Panc1 (cell line): ENCODE measurements at regions not wholly inside any gene's neighbourhood (a gene's known extent, or its start where the extent isn't known, plus 50 kb on each side); places are given as distances from the start of the nearest gene placed in this dataset.

Experiments used
- ATAC-seq: fragments of 200-7000 bp; cut with Tn5 transposase; 2 replicates; pipeline ENCODE4 v1.9.1; 2020; ENCODE audit warnings: mild to moderate bottlenecking, moderate library complexity
- BruUV-seq: library from RNA; stranded (reverse); fragments of 400-500 nt; replicated peaks from 2 replicates; lab custom pipeline; 2021; lab: Mats Ljungman, UMichigan
- CTCF ChIA-PET: fragments of 300-600 bp; sonication (Branson Sonifier 250); formaldehyde crosslinking; loops from one replicate; lab custom pipeline; 2022; ENCODE audit warnings: antibody characterized with exemption; lab: Charles Lee
- POLR2A ChIA-PET: fragments of 300-600 bp; sonication (Branson Sonifier 250); formaldehyde crosslinking; loops from one replicate; lab custom pipeline; 2022; ENCODE audit warnings: antibody characterized with exemption; lab: Charles Lee
- DNase-seq: peaks from one replicate; pipeline ENCODE4 v3.0.0-alpha.2; 2010; ENCODE audit warnings: low read depth, low spot score
- H3K27ac ChIP-seq: 2 replicates; pipeline ENCODE4 v1.5.1; 2011; ENCODE audit warnings: mild to moderate bottlenecking, low read length, inconsistent platforms
- H3K27me3 ChIP-seq: fragments of 200-500 bp; sonication (Bioruptor generic); 2 replicates; pipeline ENCODE4 v1.6.0; 2014; ENCODE audit warnings: low read length, inconsistent platforms; ENCODE audit not compliant: control insufficient read depth, insufficient read depth
- H3K36me3 ChIP-seq: fragments of 200-500 bp; sonication (Bioruptor generic); 2 replicates; pipeline ENCODE4 v1.5.1; 2014; ENCODE audit warnings: inconsistent platforms, mild to moderate bottlenecking, low read length, moderate library complexity; ENCODE audit not compliant: control insufficient read depth, insufficient read depth
- H3K4me1 ChIP-seq: 2 replicates; pipeline ENCODE4 v1.5.1; 2011; ENCODE audit warnings: inconsistent platforms, mild to moderate bottlenecking, low read length, moderate library complexity; ENCODE audit not compliant: control insufficient read depth, insufficient read depth
- H3K4me3 ChIP-seq, 2 experiments: 2 replicates each; pipeline ENCODE4 v1.5.1; 2011 to 2012; ENCODE audit warnings: low read depth in 2 of 2, low read length in 2 of 2, mild to moderate bottlenecking in 2 of 2, inconsistent platforms in 1 of 2, moderate library complexity in 1 of 2
- H3K9me3 ChIP-seq: fragments of 200-500 bp; sonication (Bioruptor generic); 2 replicates; pipeline ENCODE4 v1.5.1; 2014; ENCODE audit warnings: low read depth, mild to moderate bottlenecking, inconsistent platforms, low read length, moderate library complexity; ENCODE audit not compliant: control insufficient read depth, insufficient read depth
- CTCF ChIP-seq: fragments of 450-650 bp; IDR thresholded peaks from 2 replicates; pipeline ENCODE4 v1.5.1; 2017; ENCODE audit warnings: mild to moderate bottlenecking
- POLR2AphosphoS5 ChIP-seq: IDR thresholded peaks from 2 replicates; pipeline ENCODE4 v1.6.1; 2012; ENCODE audit warnings: mild to moderate bottlenecking, low read depth, low read length, moderate library complexity
- SIN3A ChIP-seq: IDR thresholded peaks from 2 replicates; pipeline ENCODE4 v1.6.1; 2012; ENCODE audit warnings: low read depth, mild to moderate bottlenecking, low read length, moderate library complexity, borderline replicate concordance; ENCODE audit not compliant: insufficient read depth
- TCF7L2 ChIP-seq: IDR thresholded peaks from 2 replicates; pipeline ENCODE4 v1.6.1; 2011; ENCODE audit warnings: mild to moderate bottlenecking, low read depth, low read length, inconsistent platforms
- in situ Hi-C: cut with HindIII; loops from 2 replicates; pipeline ENCODE4 v1.10.0; 2016; ENCODE audit warnings: low sequenced_read_pairs, low pct_unique_long_range_greater_than_20kb
- intact Hi-C: fragments of 100-400 bp; cut with micrococcal nuclease; formaldehyde crosslinking; loops from one replicate; pipeline ENCODE4 v1.10.0; 2022; ENCODE audit not compliant: unreplicated experiment
- TF ChIP-seq, protein P1 (sequence below), 2 experiments: IDR thresholded peaks; 2 replicates each; pipeline ENCODE4 v1.6.1; 2011 to 2012; ENCODE audit warnings: low read depth in 2 of 2, control low read depth in 1 of 2, low read length in 1 of 2, mild to moderate bottlenecking in 1 of 2, moderate library complexity in 1 of 2; ENCODE audit not compliant: insufficient read depth in 1 of 2

DNA sequence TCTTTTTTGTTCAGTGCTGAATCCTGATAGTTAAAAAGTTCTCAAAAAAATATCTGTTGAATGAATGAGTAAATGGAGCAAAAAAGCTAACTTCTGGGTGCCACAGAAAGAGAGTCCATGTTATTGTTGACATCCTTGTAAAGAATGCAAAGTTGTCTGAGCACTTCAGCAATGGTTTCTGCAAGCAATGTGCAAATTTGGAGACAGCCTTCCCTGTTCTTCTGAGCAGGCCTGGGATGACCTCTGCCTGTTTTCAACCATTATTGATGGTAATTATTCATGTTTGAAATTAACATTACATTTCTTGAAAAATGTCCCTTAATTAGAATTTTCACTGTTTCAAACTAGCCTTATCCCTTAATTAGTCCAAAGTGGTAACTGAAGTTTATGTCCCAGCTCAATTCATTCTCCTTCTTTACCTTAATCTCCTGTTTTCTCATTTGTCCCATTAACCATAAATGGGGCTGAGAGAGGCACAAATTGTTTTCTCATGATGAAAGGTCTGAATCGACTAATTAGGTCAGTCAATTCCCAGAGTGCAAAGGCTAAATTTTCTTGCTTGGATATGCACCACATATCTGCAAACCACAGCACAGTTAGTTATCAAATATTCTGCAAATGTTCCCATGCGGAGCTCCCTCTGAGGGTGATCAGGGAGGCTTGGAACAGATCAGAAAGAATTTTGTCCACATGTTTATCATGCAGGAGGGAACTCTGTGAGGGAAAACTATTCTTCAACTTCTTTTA lies 139.4 kb upstream of the KRR1 start:
- TF ChIP-seq SIN3A (no peak), TCF7L2 (no peak), CTCF (no peak), POLR2AphosphoS5 (no peak)
- CTCF ChIA-PET = no interaction called here
- POLR2A ChIA-PET = no interaction called here
- in situ Hi-C loops = no loop called here
- ATAC-seq (no peak; the same call in 1 of the 2 replicates), DNase-seq (no peak)
- H3K4me1 ChIP-seq = no peaks in the 10 kb centered on the region
- H3K9me3 ChIP-seq = peaks cover 8% of the 10 kb centered on the region; the same call in 1 of the 2 replicates
- H3K4me3 ChIP-seq = no peak overlapping the region
- H3K27ac ChIP-seq = peak overlapping the region; percentile 73
- H3K36me3 ChIP-seq = no peaks in the 10 kb centered on the region
- H3K27me3 ChIP-seq = no peaks in the 10 kb centered on the region
- BruUV-seq = no TSS peak
- intact Hi-C loops = no loop called here

DNA sequence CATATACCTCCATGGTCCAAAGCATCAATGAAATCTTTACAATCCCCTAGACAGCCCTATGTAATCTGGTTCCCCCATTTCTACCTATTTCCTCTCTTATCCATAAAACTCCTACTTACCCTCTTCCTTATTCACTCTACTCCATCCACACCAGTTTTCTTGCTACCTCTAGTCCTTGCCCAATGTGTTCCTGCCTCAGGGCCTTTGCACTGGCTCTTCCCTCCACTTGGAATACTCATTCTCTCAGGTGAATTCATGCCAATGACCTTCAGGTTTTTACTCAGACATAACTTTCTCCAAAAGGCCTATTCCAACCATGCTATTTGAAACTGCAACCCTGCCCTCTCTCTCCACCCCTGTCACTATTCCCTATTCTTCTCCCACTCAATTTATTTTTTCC lies 138.7 kb upstream of the KRR1 start:
- no peak for DNase-seq
- no peak overlapping the region for H3K4me3 ChIP-seq
- no peaks in the 10 kb centered on the region for H3K4me1 ChIP-seq
- TF ChIP-seq, protein P1, sequence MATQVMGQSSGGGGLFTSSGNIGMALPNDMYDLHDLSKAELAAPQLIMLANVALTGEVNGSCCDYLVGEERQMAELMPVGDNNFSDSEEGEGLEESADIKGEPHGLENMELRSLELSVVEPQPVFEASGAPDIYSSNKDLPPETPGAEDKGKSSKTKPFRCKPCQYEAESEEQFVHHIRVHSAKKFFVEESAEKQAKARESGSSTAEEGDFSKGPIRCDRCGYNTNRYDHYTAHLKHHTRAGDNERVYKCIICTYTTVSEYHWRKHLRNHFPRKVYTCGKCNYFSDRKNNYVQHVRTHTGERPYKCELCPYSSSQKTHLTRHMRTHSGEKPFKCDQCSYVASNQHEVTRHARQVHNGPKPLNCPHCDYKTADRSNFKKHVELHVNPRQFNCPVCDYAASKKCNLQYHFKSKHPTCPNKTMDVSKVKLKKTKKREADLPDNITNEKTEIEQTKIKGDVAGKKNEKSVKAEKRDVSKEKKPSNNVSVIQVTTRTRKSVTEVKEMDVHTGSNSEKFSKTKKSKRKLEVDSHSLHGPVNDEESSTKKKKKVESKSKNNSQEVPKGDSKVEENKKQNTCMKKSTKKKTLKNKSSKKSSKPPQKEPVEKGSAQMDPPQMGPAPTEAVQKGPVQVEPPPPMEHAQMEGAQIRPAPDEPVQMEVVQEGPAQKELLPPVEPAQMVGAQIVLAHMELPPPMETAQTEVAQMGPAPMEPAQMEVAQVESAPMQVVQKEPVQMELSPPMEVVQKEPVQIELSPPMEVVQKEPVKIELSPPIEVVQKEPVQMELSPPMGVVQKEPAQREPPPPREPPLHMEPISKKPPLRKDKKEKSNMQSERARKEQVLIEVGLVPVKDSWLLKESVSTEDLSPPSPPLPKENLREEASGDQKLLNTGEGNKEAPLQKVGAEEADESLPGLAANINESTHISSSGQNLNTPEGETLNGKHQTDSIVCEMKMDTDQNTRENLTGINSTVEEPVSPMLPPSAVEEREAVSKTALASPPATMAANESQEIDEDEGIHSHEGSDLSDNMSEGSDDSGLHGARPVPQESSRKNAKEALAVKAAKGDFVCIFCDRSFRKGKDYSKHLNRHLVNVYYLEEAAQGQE (IDR thresholded peaks at IDR 0.05; ENCODE audit: insufficient read depth in 1 of 2, low read depth in 2 of 2, low read length in 1 of 2) = no peak
- TF ChIP-seq POLR2AphosphoS5 = no peak
- no peak for TF ChIP-seq TCF7L2
- TF ChIP-seq CTCF = no peak
- no peak for TF ChIP-seq SIN3A
- H3K27ac ChIP-seq = peak overlapping the region; percentile 73; the same call in 1 of the 2 replicates
- ChIA-PET CTCF (no interaction called here), POLR2A (no interaction called here)
- peaks cover 8% of the 10 kb centered on the region; the same call in 1 of the 2 replicates for H3K9me3 ChIP-seq
- H3K27me3 ChIP-seq = no peaks in the 10 kb centered on the region
- no peaks in the 10 kb centered on the region for H3K36me3 ChIP-seq
- ATAC-seq = no peak
- no TSS peak for BruUV-seq
- in situ Hi-C loops = no loop called here
- intact Hi-C loops = no loop called here
